Endothelial cell of umbilical vein (primary cell): ENCODE measurements at regions not wholly inside any gene's neighbourhood (a gene's known extent, or its start where the extent isn't known, plus 50 kb on each side); places are given as distances from the start of the nearest gene placed in this dataset.

Source experiments
- BruUV-seq: library from RNA; stranded (reverse); fragments of 400-500 nt; replicated peaks from 2 replicates; lab custom pipeline; 2021; lab: Mats Ljungman, UMichigan
- CTCF ChIA-PET: fragments of 300-600, 350-600 bp; sonication (Branson Sonifier 250); formaldehyde crosslinking; loops from one replicate; lab custom pipeline; 2021; ENCODE audit warnings: antibody characterized with exemption, inconsistent platforms; lab: Charles Lee
- POLR2A ChIA-PET: fragments of 300-600, 350-600 bp; sonication (Branson Sonifier 250); formaldehyde crosslinking; loops from one replicate; lab custom pipeline; 2021; ENCODE audit warnings: antibody characterized with exemption, inconsistent platforms; lab: Charles Lee
- DNase-seq: peaks from one replicate; pipeline ENCODE4 v3.0.0-alpha.2; 2011; ENCODE audit warnings: low read depth, low spot score
- FAIRE-seq: peaks from 2 replicates; lab custom pipeline; 2011; peaks lifted over from hg19 to GRCh38; lab: Jason Lieb, UNC
- H2AFZ ChIP-seq: 2 replicates; pipeline ENCODE4 v1.6.0; 2012; ENCODE audit warnings: low read depth, low read length, control low read depth, inconsistent platforms
- H3K27ac ChIP-seq: 2 replicates; pipeline ENCODE4 v1.5.1; 2011; ENCODE audit warnings: low read depth, mild to moderate bottlenecking, control low read depth, low read length, moderate library complexity; ENCODE audit not compliant: insufficient read depth
- H3K27me3 ChIP-seq, 2 experiments: 2 replicates each; pipeline versions ENCODE4 v1.6.0 to v1.6.1; 2011; ENCODE audit warnings: low read length in 2 of 2, mixed read lengths in 1 of 2; ENCODE audit not compliant: control insufficient read depth in 2 of 2, insufficient read depth in 2 of 2
- H3K36me3 ChIP-seq, 2 experiments: 2 replicates in 1 of 2; 3 replicates in 1 of 2; pipeline ENCODE4 v1.5.1; 2011; ENCODE audit warnings: low read length in 2 of 2, mild to moderate bottlenecking in 1 of 2, moderate library complexity in 1 of 2; ENCODE audit not compliant: control insufficient read depth in 2 of 2, insufficient read depth in 2 of 2; ENCODE audit errors: extremely low read depth in 1 of 2
- H3K4me1 ChIP-seq: 3 replicates; pipeline ENCODE4 v1.5.1; 2011; ENCODE audit warnings: mild to moderate bottlenecking, low read length; ENCODE audit not compliant: control insufficient read depth, insufficient read depth; ENCODE audit errors: extremely low read depth
- H3K4me2 ChIP-seq: 2 replicates; pipeline ENCODE4 v1.6.1; 2011; ENCODE audit warnings: low read length, control low read depth, mixed read lengths; ENCODE audit not compliant: insufficient read depth
- H3K4me3 ChIP-seq, 3 experiments: fragments of 200-600 bp in 1 of 3; sonication (generic), shearing (Covaris generic) in 1 of 3; replicated peaks in 1 of 3; 2 replicates each; pipeline ENCODE4 v1.5.1; 2011 to 2016; ENCODE audit warnings: control low read depth in 3 of 3, low read length in 3 of 3, mild to moderate bottlenecking in 2 of 3, inconsistent platforms in 1 of 3, low read depth in 1 of 3, moderate library complexity in 1 of 3; ENCODE audit not compliant: insufficient read depth in 1 of 3
- H3K79me2 ChIP-seq: 2 replicates; pipeline ENCODE4 v1.6.0; 2012; ENCODE audit warnings: low read length, inconsistent platforms; ENCODE audit not compliant: control insufficient read depth, insufficient read depth
- H3K9ac ChIP-seq: replicated peaks from 2 replicates; pipeline ENCODE3; 2011; ENCODE audit warnings: low read length, control low read depth; ENCODE audit not compliant: insufficient read depth; ENCODE audit errors: extremely low read depth
- H3K9me1 ChIP-seq: replicated peaks from 3 replicates; pipeline ENCODE4 v1.6.0; 2011; ENCODE audit warnings: mild to moderate bottlenecking, low read length; ENCODE audit not compliant: control insufficient read depth, insufficient read depth; ENCODE audit errors: extremely low read depth
- H3K9me3 ChIP-seq: replicated peaks from 2 replicates; pipeline ENCODE4 v1.5.1; 2012; ENCODE audit warnings: low read length, inconsistent platforms; ENCODE audit not compliant: control insufficient read depth, insufficient read depth
- H4K20me1 ChIP-seq: replicated peaks from 2 replicates; pipeline ENCODE3; 2011; ENCODE audit warnings: mild to moderate bottlenecking, low read length; ENCODE audit not compliant: control insufficient read depth, insufficient read depth; ENCODE audit errors: extremely low read depth
- CTCF ChIP-seq, 2 donors: IDR thresholded peaks; 1 replicate in 1 of 2; 2 replicates in 1 of 2; pipeline ENCODE4 v1.5.1; 2011; ENCODE audit warnings: low read length in 2 of 2, mild to moderate bottlenecking in 2 of 2, moderate library complexity in 2 of 2, control low read depth in 1 of 2, inconsistent platforms in 1 of 2, low read depth in 1 of 2; ENCODE audit not compliant: insufficient read depth in 1 of 2; ENCODE audit errors: extremely low read depth in 1 of 2
- EZH2 ChIP-seq: IDR thresholded peaks from 2 replicates; pipeline ENCODE4 v1.6.1; 2012; ENCODE audit warnings: borderline replicate concordance, low read depth, mild to moderate bottlenecking, moderate library complexity, low read length, inconsistent platforms; ENCODE audit not compliant: severe bottlenecking
- FOS ChIP-seq: IDR thresholded peaks from 2 replicates; pipeline ENCODE4 v1.6.1; 2011; ENCODE audit warnings: mild to moderate bottlenecking, low read length, moderate library complexity, borderline replicate concordance; ENCODE audit not compliant: insufficient read depth
- GATA2 ChIP-seq: IDR thresholded peaks from 2 replicates; pipeline ENCODE4 v1.7.0; 2011; ENCODE audit warnings: low read depth, mild to moderate bottlenecking, moderate library complexity, mixed read lengths, low read length; ENCODE audit not compliant: insufficient read length, insufficient read depth
- JUN ChIP-seq: IDR thresholded peaks from 2 replicates; pipeline ENCODE4 v1.6.1; 2011; ENCODE audit warnings: borderline replicate concordance, low read depth; ENCODE audit not compliant: insufficient read length, insufficient read depth
- MAX ChIP-seq: IDR thresholded peaks from 2 replicates; pipeline ENCODE4 v1.6.1; 2011; ENCODE audit not compliant: insufficient read depth, insufficient read length
- MYC ChIP-seq: IDR thresholded peaks from one replicate; pipeline ENCODE4 v1.6.1; 2011; ENCODE audit warnings: mild to moderate bottlenecking, low read depth, low read length
- POLR2A ChIP-seq: IDR thresholded peaks from 2 replicates; pipeline ENCODE4 v1.6.1; 2012; ENCODE audit warnings: low read depth, mild to moderate bottlenecking, control low read depth, low read length
- POLR2AphosphoS5 ChIP-seq: IDR thresholded peaks from 2 replicates; pipeline ENCODE4 v1.6.1; 2012; ENCODE audit warnings: low read depth, mild to moderate bottlenecking, control low read depth, low read length, moderate library complexity; ENCODE audit not compliant: insufficient read depth
- dilution Hi-C: fragments of 300-500 bp; cut with MboI; formaldehyde crosslinking; loops from one replicate; pipeline ENCODE4 v1.15.0; 2019; ENCODE audit warnings: low sequenced_read_pairs; ENCODE audit not compliant: extremely low pct_ligation_motif_present
- intact Hi-C: fragments of 100-400 bp; cut with micrococcal nuclease; formaldehyde crosslinking; loops from one replicate; pipeline ENCODE4 v1.10.0; 2022

DNA sequence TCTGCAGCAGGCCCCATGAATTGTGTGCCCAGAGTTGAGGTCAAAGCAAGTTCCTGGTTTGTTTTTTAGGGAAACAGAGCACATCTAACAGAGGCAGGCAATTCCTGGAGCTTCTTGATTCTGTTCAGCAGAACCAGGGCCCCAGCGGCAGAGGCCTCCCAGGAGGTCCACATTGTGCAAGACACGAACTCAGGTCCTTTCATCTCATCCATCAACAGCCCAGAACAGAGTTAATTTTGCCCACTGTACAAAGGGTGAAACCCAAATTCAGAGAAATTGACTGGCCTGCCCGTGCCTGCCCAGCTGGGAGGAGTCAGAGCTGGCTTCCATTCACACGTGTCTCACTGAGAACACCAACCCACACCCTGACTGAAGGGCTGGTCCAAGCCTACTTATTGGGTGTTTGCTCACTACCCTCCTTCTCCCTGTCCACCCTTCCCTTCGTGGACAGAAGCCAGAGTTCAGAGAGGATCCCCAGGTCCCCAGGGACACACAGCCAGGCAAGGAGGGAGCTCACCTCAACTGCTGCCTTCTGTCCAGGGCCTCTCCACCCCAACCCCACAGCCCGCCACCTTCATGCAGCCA is 607.1 kb downstream of the TBC1D22A start:
- no peak overlapping the region for H2AFZ ChIP-seq
- H3K27ac ChIP-seq = no peak overlapping the region
- dilution Hi-C loops = no loop called here
- no peak for FAIRE-seq
- no peaks in the 10 kb centered on the region for H3K79me2 ChIP-seq
- no peaks in the 10 kb centered on the region for H3K36me3 ChIP-seq
- no peaks in the 10 kb centered on the region for H3K9me3 ChIP-seq
- CTCF ChIA-PET = no interaction called here
- BruUV-seq = no TSS peak
- H3K4me2 ChIP-seq = no peak overlapping the region
- TF ChIP-seq JUN (no peak), POLR2A (no peak), FOS (no peak), CTCF (IDR thresholded peaks at IDR 0.05; ENCODE audit: extremely low read depth in 1 of 2, insufficient read depth in 1 of 2, low read depth in 1 of 2, low read length in 2 of 2) (no peak), MAX (no peak), EZH2 (no peak), POLR2AphosphoS5 (no peak), GATA2 (no peak), MYC (no peak)
- no peaks in the 10 kb centered on the region for H3K27me3 ChIP-seq
- no peak for DNase-seq
- no peak overlapping the region for H3K4me3 ChIP-seq
- H3K4me1 ChIP-seq = no peaks in the 10 kb centered on the region
- intact Hi-C loops = no loop called here
- no peak overlapping the region for H3K9ac ChIP-seq
- POLR2A ChIA-PET = no interaction called here
- no peaks in the 10 kb centered on the region for H3K9me1 ChIP-seq
- no peaks in the 10 kb centered on the region for H4K20me1 ChIP-seq
